ENCODE measurements at regions not wholly inside any gene's neighbourhood (a gene's known extent, or its start where the extent isn't known, plus 50 kb on each side); places are given as distances from the start of the nearest gene placed in this dataset.

- TF ChIP-seq CTCF (IDR thresholded peaks at IDR 0.05) (no peak; the same call in none of the 2 replicates), ZFX (IDR thresholded peaks at IDR 0.05; ENCODE audit: borderline replicate concordance) (no peak)
Observed at GRCh38 chr7:4472728-4473127, 209.4 kb upstream of the FOXK1 start.

All from 22Rv1 (cell line).